ENCODE measurements at regions not wholly inside any gene's neighbourhood (a gene's known extent, or its start where the extent isn't known, plus 50 kb on each side); places are given as distances from the start of the nearest gene placed in this dataset.
"Not testable (repeated sequence)": the region's sequence is repeated elsewhere in the genome, so short reads cannot be mapped to it uniquely, and the experiment has no call there.

GRCh38 chr12:46087916-46088439 lies 97.6 kb upstream of the SCAF11 start:
- DNase-seq (ENCODE audit: low read depth in 3 of 3): no peak

- no peak for DNase-seq (ENCODE audit: low read depth in 3 of 3)
These were observed 94.6 kb upstream of the SCAF11 start for GRCh38 chr12:46084666-46085631.

GRCh38 chr12:46082490-46083200 lies 92.3 kb upstream of the SCAF11 start:
- no peak for DNase-seq (ENCODE audit: low read depth in 3 of 3)

GRCh38 chr12:46073321-46073720 lies 82.9 kb upstream of the SCAF11 start:
- DNase-seq (ENCODE audit: low read depth in 3 of 3): no peak

- peak; percentile 19 to 54 (median 33) for DNase-seq (ENCODE audit: low read depth in 3 of 3)
These were observed 81.6 kb upstream of the SCAF11 start for GRCh38 chr12:46071769-46072624.

GRCh38 chr12:46071335-46071734 lies 81.0 kb upstream of the SCAF11 start:
- DNase-seq (ENCODE audit: low read depth in 3 of 3): no peak

- no peak for DNase-seq (ENCODE audit: low read depth in 3 of 3)
These were observed 76.7 kb upstream of the SCAF11 start for GRCh38 chr12:46067094-46067493.

GRCh38 chr12:46065412-46066166 lies 75.2 kb upstream of the SCAF11 start:
- DNase-seq (ENCODE audit: low read depth in 3 of 3): no peak

- no peak for DNase-seq (ENCODE audit: low read depth in 3 of 3)
These were observed 74.2 kb upstream of the SCAF11 start for GRCh38 chr12:46064548-46064947.

- DNase-seq (ENCODE audit: low read depth in 3 of 3): not testable (repeated sequence)
These were observed 68.3 kb upstream of the SCAF11 start for GRCh38 chr12:46058697-46059096.

- DNase-seq (ENCODE audit: low read depth in 3 of 3): no peak
These were observed 60.4 kb upstream of the SCAF11 start for GRCh38 chr12:46050805-46051204.

- DNase-seq (ENCODE audit: low read depth in 3 of 3): no peak
These were observed 59.3 kb upstream of the SCAF11 start for GRCh38 chr12:46049665-46050064.

GRCh38 chr12:46046436-46046835 lies 56.1 kb upstream of the SCAF11 start:
- no peak for DNase-seq (ENCODE audit: low read depth in 3 of 3)

GRCh38 chr12:46043972-46044520 lies 53.7 kb upstream of the SCAF11 start:
- no peak for DNase-seq (ENCODE audit: low read depth in 3 of 3)
